Hepatocyte (in vitro differentiated cells): ENCODE measurements at regions not wholly inside any gene's neighbourhood (a gene's known extent, or its start where the extent isn't known, plus 50 kb on each side); places are given as distances from the start of the nearest gene placed in this dataset.

Source experiments
- EZH2 ChIP-seq: fragments of 200-600 bp; sonication (generic); IDR thresholded peaks from 2 replicates; pipeline ENCODE4 v1.6.1; 2016; ENCODE audit warnings: antibody characterized with exemption, mild to moderate bottlenecking, borderline replicate concordance
- EZH2phosphoT487 ChIP-seq: fragments of 200-600 bp; sonication (generic); IDR thresholded peaks from one replicate; pipeline ENCODE4 v1.6.1; 2018; ENCODE audit warnings: antibody characterized with exemption, mild to moderate bottlenecking, low read depth, moderate library complexity; ENCODE audit not compliant: unreplicated experiment, severe bottlenecking
- TF ChIP-seq, protein P1 (sequence below): fragments of 200-600 bp; sonication (generic); IDR thresholded peaks from 2 replicates; pipeline ENCODE4 v1.5.1; 2016; ENCODE audit warnings: antibody characterized with exemption, mild to moderate bottlenecking; ENCODE audit not compliant: poor library complexity

GRCh38 chr20:58059260-58059544 is 169.3 kb downstream of the ANKRD60 start:
- TF ChIP-seq, protein P1, sequence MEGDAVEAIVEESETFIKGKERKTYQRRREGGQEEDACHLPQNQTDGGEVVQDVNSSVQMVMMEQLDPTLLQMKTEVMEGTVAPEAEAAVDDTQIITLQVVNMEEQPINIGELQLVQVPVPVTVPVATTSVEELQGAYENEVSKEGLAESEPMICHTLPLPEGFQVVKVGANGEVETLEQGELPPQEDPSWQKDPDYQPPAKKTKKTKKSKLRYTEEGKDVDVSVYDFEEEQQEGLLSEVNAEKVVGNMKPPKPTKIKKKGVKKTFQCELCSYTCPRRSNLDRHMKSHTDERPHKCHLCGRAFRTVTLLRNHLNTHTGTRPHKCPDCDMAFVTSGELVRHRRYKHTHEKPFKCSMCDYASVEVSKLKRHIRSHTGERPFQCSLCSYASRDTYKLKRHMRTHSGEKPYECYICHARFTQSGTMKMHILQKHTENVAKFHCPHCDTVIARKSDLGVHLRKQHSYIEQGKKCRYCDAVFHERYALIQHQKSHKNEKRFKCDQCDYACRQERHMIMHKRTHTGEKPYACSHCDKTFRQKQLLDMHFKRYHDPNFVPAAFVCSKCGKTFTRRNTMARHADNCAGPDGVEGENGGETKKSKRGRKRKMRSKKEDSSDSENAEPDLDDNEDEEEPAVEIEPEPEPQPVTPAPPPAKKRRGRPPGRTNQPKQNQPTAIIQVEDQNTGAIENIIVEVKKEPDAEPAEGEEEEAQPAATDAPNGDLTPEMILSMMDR = no peak
- no peak for TF ChIP-seq EZH2phosphoT487
- no peak for TF ChIP-seq EZH2
